Erythroblast (primary cell): ENCODE measurements at regions not wholly inside any gene's neighbourhood (a gene's known extent, or its start where the extent isn't known, plus 50 kb on each side); places are given as distances from the start of the nearest gene placed in this dataset.
"Not testable (repeated sequence)": the region's sequence is repeated elsewhere in the genome, so short reads cannot be mapped to it uniquely, and the experiment has no call there.

Experiments
- DNase-seq, 2 experiments: peaks; one replicate each; lab custom pipeline; 2025; lab: John Stamatoyannopoulos, UW
- GATA1 ChIP-seq: IDR thresholded peaks from 2 replicates; pipeline ENCODE4 v1.6.1; 2011; ENCODE audit warnings: low read depth, mild to moderate bottlenecking, control low read depth, low read length, moderate library complexity
- POLR2A ChIP-seq: IDR thresholded peaks from 2 replicates; pipeline ENCODE4 v1.6.1; 2011; ENCODE audit warnings: mild to moderate bottlenecking, low read length

DNA sequence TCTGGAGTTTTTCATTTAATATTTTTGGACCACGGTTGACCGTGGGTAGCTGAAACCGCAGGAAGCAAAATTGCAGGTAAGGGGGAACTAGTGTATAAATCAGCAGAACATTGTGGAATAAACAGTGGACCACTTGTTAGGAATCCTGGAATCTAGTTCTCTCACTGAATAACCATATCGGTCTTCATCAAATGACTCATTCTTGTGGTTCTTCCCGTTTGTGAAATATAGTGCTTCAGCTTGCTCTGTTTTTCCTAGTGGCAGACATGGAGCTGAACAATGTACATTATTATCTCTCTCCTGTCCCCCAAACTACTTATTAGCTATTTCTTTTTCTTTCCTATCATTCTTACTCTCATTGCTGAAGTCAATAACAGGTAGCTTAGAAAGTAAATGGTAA is 61.9 kb downstream of the HSPA13 start:
- no peak for DNase-seq
- no peak for TF ChIP-seq GATA1
- no peak for TF ChIP-seq POLR2A

DNA sequence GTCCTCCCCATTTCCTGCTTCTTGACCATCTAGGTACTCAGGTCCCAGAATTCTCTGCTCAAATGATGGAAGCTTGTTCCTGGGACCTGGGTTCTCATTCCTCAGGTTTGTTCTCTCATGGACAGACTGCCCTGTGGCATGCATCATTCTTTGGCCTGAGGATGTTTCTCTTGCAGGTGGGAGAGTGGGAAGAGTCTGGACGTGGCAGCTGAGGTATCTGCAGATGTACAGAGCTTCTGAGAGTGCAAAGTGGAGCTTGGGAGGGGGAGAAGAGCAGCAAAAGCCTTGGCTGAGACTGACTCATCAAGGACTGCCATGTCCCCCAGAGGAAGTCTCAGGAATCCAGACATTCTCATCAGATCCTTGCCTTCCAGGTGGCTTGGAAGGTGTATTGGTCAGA is 63.1 kb downstream of the HSPA13 start:
- no peak for TF ChIP-seq GATA1
- no peak for TF ChIP-seq POLR2A
- no peak for DNase-seq

DNA sequence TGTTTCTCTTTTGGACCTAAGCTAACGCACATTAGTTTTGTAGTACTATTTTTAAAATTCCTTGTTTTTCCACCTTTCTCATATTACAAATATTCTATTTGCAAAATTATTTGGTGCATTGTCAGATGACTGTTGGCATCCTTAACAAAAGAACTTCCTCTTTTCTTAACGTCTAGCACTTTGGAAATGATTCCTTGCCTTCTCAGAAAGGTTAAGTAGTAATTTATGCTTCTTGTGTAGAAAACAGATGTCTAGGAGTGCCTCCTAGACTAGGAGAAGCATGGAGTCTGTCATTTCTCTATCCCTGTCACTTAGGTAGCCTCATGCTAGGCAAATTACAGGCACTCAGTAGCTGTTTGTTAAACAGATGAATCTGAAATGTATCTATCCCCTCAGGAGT is 64.4 kb downstream of the HSPA13 start:
- no peak for TF ChIP-seq GATA1
- no peak for TF ChIP-seq POLR2A
- DNase-seq, result no peak

DNA sequence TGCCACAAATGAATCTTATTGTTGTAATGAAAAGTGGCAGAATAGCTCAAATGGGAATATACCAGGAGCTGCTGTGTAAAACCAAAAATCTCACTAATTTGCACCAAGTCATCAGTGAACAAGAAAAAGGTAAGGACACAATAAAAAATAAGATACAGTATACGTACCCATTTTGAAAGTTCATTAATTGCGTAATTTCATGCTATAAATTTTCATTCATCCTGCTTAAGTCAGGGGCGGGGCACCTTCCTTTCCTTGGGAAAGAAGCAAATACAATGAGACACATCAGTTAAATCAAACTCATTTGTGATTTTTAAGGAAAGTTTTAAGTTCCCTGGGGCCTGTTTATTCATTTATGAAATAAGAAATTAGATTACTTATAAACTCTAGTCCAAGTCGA is 65.4 kb downstream of the HSPA13 start:
- DNase-seq, result no peak
- TF ChIP-seq GATA1, result no peak
- no peak for TF ChIP-seq POLR2A

DNA sequence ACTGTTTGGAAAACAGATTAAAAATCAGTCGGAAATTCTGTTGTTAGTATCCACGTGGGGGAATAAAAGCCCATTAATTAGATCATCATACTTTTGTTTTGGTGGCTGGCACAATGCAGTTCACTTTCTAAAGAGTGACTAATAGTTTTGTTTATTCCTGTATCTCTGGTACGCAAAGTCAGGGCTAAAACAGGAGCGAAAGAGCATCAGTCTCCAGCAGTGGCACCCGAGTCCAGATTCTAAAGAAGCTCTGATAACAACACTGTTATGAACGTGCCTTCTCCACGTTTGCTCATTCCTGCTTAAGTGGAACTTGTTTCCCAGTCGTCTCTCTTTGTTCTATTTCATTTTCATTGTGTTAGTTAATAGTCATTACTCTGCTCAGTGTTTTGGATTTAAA is 69.6 kb downstream of the HSPA13 start:
- TF ChIP-seq POLR2A (no peak), GATA1 (no peak)
- DNase-seq, result no peak

DNA sequence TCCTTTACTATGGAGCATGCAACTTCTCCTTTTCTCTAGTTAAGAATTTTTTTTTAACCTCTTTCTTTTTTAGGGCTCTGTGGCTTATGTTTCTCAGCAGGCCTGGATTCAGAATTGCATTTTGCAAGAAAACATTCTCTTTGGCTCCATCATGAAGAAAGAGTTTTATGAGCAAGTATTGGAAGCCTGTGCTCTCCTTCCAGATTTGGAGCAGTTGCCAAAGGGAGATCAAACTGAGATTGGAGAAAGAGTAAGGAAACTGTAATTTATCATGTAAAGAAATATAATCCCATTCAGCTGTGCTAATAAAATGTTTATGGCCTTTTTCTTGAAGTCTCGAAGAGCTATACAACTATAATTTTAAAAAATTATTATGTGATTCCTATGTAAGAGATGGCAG is 70.1 kb downstream of the HSPA13 start:
- TF ChIP-seq GATA1 (no peak), POLR2A (no peak)
- DNase-seq, result no peak

DNA sequence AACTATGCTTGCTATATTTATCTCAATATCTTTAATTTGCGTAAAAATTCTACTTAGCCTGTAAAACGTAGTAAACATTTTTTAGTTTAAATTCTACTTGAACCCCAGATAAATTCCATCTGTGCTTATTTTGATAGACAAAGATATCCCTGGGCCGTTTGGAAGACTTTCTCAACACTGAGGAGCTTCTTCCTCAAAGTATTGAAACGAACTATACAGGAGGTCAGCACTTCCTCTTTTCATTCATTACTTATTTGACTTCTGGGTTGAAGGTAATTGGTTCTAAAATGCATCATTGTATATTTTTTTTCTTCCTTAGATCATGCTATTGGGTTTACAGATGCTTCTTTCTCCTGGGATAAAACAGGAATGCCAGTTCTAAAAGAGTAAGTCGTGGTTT is 74.7 kb downstream of the HSPA13 start:
- no peak for DNase-seq
- no peak for TF ChIP-seq POLR2A
- TF ChIP-seq GATA1, result no peak

DNA sequence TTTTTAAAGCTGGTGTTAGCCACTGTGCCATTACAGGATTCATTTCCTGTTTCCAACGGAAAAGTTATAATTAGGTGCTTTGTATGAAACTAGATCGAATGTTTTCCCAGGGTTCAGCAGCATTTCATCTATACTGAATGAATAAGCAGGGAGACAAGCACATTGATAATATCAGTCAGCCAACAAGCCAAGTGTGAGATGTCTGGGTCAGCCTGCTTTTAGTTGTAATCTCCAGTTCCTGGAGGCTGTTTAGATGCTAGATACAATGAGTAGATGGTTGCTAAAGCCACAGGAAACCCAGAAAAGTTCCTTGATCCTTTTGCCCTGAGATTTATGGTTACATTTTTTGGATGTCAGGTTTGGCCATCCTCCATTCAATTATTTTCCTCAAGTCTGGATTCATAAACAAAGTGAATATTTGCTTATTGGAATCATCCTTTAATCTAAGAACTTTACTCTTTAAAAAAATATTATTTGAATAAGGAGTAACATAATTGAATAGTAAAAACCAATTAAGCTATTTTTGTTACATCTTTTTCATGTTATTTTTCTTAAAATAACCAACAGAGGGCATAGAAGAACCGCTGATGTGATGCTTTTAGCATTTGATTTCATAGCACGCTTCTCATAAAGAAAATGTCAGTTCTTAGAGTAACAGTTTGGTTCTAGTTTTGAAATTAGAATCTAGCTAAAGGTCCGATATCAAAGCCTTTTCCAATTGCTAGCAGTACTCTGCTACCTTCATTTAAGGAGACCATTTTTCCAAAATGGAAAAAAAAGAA is 76.6 kb downstream of the HSPA13 start:
- TF ChIP-seq GATA1 (no peak), POLR2A (no peak)
- DNase-seq, result peak; percentile 8 to 40

DNA sequence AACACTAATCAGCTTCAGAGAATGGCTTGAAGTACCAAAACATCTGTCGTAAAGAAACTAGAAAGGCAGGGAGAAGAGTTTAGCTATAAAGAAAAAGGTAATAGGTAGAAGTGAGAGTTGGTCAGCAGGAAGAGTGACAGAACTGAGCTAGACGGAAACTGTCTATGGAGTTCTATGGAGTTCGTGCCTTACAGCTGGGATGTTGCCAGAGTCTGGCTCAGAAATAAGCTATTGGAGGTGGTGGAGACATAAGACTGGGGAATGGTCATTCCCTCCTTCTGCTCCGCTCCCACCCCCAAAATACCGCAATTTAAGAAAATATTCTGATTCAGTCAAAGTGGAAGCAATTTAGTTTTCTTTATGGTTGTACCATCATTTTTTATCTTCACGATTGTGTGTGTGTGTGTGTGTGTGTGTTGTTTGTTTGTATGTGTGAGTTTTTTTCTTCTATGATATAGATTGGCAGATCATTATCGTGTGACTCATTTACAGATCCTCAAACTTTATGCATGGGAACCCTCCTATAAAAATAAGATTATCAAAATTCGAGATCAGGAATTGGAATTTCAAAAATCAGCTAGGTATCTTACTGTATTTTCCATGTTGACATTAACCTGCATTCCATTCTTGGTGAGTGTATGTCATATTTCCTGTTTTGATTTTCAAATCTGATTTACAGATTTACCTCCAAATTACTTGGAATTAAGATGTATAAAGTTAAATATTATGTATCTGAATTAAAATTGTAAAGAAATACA is 79.0 kb downstream of the HSPA13 start:
- TF ChIP-seq GATA1 (no peak), POLR2A (no peak)
- no peak for DNase-seq

DNA sequence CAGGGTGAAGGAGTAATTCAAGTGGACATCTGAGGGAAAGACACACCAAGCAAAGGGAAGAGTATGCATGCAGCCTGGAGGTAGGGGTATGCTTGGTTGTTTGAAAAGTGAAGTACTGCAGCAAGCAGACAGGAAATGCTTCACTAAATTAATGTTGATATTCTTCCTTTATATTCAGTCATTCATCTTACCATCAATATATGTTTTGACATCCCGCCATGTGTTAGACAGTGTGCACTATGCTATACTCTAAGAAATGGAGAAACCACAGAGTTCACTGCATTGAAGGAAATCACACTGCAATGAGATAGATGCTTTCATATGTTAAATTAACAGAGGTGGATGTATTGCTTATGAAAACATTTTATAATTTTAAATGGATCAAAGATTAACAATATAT is 82.9 kb downstream of the HSPA13 start:
- no peak for TF ChIP-seq GATA1
- TF ChIP-seq POLR2A, result no peak
- DNase-seq, result no peak

DNA sequence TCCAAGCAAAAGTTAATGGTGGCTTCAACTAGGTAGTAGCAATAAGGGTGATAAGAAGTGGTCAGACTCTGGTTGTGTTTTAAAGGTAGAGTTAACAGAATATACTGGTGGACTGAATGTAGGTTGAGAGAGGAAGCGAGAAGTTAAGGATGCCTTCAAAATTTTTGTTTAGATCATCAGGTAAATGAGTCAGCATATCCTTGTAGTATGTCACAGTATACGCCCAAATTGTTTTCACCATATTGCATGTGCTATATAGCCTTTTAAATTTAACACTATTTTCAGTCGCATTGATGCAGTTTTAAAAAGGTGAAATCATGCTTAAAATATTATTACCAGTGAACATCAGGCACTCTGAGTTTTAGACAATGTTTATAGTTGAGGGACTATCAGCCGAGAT is 74.6 kb downstream of the RBM11 start:
- no peak for TF ChIP-seq POLR2A
- TF ChIP-seq GATA1, result no peak
- DNase-seq, result peak; percentile 61 to 77

DNA sequence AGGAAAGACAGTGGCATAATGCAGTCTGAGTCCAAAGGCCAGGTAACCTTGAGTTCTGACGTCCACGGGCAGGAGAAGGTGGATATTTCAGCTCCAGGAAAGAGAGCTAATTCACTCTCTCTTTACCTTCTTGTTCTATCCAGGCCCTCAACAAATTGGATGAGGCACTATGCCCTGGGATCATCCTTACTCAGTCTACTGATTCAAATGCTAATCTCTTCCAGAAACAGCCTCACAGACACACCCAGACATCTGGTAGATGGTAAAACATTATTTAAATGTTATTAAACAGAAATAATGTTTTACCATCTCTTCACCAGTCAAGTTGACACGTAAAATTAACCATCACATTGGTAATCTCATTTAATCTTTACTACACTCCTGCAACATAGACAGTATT is 73.0 kb downstream of the RBM11 start:
- TF ChIP-seq POLR2A, result no peak
- TF ChIP-seq GATA1, result no peak
- DNase-seq, result peak in 1 of 2 experiments; percentile 24

DNA sequence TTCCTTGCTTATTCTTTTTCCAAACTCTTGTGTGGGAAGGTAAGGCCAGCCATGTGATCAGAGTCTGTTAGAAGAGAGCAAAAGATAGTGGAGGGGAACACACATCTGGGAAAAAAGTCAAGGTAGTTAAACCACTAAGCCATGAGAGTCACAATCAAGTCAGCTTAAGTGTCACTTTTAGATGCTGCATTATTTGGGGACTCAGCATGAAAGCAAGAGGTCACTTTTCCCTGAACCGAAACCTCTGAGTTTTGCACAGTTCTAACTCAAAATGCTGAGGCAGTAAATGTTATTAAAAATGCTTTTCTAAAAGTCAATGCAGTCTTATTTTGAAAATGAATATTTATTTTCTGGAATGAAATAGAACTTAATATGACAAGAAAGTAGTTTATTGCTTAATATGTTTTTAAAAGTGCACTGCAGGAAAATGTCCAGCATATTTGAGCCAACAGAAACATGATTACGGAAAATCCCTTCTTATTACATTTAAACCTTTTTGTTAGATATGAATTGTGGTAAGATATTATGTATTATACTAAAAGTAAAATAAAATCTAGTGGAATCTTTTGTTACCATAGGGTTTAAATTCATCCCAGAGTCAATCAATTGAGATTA is 69.3 kb downstream of the RBM11 start:
- no peak for TF ChIP-seq GATA1
- peak in 1 of 2 experiments; percentile 23 for DNase-seq

DNA sequence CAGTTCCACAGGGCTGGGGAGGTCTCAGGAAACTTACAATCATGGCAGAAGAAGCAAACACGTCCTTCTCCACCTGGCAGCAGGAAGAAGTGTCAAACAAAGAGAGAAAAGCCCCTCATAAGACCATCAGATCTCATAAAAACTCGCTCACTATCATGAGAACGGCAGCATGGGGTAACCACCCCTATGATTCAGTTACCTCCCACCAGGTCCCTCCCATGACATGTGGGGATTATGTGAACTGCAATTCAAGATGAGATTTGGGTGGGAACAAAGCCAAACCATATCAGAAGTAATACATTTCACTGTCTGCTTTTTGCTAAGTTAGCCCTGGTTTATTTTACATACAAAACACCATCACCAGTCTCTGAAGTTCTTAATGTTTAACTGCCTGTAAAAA is 68.5 kb downstream of the RBM11 start:
- TF ChIP-seq GATA1 (no peak), POLR2A (no peak)
- peak; percentile 22 to 58 for DNase-seq

DNA sequence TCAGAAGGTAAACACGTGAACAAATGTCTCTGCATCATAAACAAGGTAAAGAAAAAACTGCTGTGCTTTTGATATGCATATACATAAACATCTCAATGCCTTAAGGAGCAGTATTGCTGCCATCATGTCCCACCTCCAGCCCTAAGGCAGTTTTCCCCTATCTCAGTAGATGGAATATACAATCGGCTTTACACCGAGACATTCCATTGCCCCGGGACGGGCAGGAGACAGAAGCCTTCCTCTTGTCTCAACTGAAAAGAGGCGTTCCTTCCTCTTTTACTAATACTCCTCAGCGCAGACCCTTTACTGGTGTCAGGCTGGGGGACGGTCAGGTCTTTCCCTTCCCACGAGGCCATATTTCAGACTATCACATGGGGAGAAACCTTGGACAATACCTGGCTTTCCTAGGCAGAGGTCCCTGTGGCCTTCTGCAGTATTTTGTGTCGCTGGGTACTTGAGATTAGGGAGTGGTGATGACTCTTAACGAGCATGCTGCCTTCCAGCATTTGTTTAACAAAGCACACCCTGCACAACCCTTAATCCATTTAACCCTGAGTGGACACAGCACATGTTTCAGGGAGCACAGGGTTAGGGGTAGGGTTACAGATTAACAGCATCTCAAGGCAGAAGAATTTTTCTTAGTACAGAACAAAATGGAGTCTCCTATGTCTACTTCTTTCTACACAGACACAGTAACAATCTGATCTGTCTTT is 65.4 kb downstream of the RBM11 start:
- not testable (repeated sequence) for DNase-seq
